Caco-2 (cell line): ENCODE measurements at regions not wholly inside any gene's neighbourhood (a gene's known extent, or its start where the extent isn't known, plus 50 kb on each side); places are given as distances from the start of the nearest gene placed in this dataset.

ENCODE experiments used
- BruUV-seq: library from RNA; stranded (reverse); fragments of 400-500 nt; replicated peaks from 2 replicates; lab custom pipeline; 2021; lab: Mats Ljungman, UMichigan
- CTCF ChIA-PET: fragments of 300-600 bp; sonication (Branson Sonifier 250); formaldehyde crosslinking; loops from one replicate; lab custom pipeline; 2022; ENCODE audit warnings: antibody characterized with exemption; lab: Charles Lee
- POLR2A ChIA-PET: fragments of 300-600 bp; sonication (Branson Sonifier 250); formaldehyde crosslinking; loops from one replicate; lab custom pipeline; 2022; ENCODE audit warnings: antibody characterized with exemption; lab: Charles Lee
- DNase-seq, 2 experiments: peaks; one replicate each; pipeline versions ENCODE4 v3.0.0 to v3.0.0-alpha.2; 2020 to 2022
- H3K27me3 ChIP-seq: replicated peaks from 2 replicates; pipeline ENCODE4 v1.6.0; 2011; ENCODE audit warnings: low read length; ENCODE audit not compliant: control insufficient read depth, insufficient read depth
- H3K36me3 ChIP-seq: 2 replicates; pipeline ENCODE4 v1.5.1; 2011; ENCODE audit warnings: low read length; ENCODE audit not compliant: control insufficient read depth, insufficient read depth
- H3K4me1 ChIP-seq: fragments of 250-450 bp; sonication (Bioruptor Pico); 2 replicates; pipeline ENCODE4 v1.5.1; 2020; ENCODE audit warnings: mild to moderate bottlenecking
- H3K4me3 ChIP-seq: 2 replicates; pipeline ENCODE4 v1.5.1; 2011; ENCODE audit warnings: low read depth, mild to moderate bottlenecking, control low read depth, low read length
- H3K9me3 ChIP-seq: fragments of 250-450 bp; sonication (Bioruptor Pico); 2 replicates; pipeline ENCODE4 v1.5.1; 2020; ENCODE audit warnings: mild to moderate bottlenecking, moderate library complexity
- H3K27ac Mint-ChIP-seq: one replicate; pipeline ENCODE4 v1.8.0; 2022; ENCODE audit warnings: mixed read lengths; ENCODE audit not compliant: unreplicated experiment
- H3K27me3 Mint-ChIP-seq: one replicate; pipeline ENCODE4 v1.8.0; 2022; ENCODE audit warnings: mixed read lengths; ENCODE audit not compliant: insufficient read depth, unreplicated experiment
- H3K36me3 Mint-ChIP-seq: one replicate; pipeline ENCODE4 v1.8.0; 2022; ENCODE audit warnings: mild to moderate bottlenecking, mixed read lengths; ENCODE audit not compliant: insufficient read depth, unreplicated experiment
- H3K4me1 Mint-ChIP-seq: one replicate; pipeline ENCODE4 v1.8.0; 2022; ENCODE audit warnings: low read depth, mixed read lengths; ENCODE audit not compliant: unreplicated experiment
- H3K4me3 Mint-ChIP-seq: one replicate; pipeline ENCODE4 v1.8.0; 2022; ENCODE audit warnings: mild to moderate bottlenecking, moderate library complexity, mixed read lengths; ENCODE audit not compliant: unreplicated experiment
- H3K9me3 Mint-ChIP-seq: one replicate; pipeline ENCODE4 v1.8.0; 2022; ENCODE audit warnings: mixed read lengths; ENCODE audit not compliant: unreplicated experiment
- intact Hi-C: fragments of 100-400 bp; cut with micrococcal nuclease; formaldehyde crosslinking; loops from one replicate; pipeline ENCODE4 v1.10.0; 2022; ENCODE audit not compliant: unreplicated experiment
- TF ChIP-seq, protein P1 (sequence below), 2 experiments: fragments of 200-600 bp in 1 of 2; IDR thresholded peaks; 1 replicate in 1 of 2; 2 replicates in 1 of 2; pipeline versions ENCODE4 v1.5.1 to v1.8.0; 2011 to 2022; ENCODE audit warnings: antibody characterized with exemption in 1 of 2, control low read depth in 1 of 2, inconsistent platforms in 1 of 2, low read depth in 1 of 2, low read length in 1 of 2, mild to moderate bottlenecking in 1 of 2, moderate library complexity in 1 of 2; ENCODE audit not compliant: insufficient read depth in 1 of 2, severe bottlenecking in 1 of 2, unreplicated experiment in 1 of 2

DNA sequence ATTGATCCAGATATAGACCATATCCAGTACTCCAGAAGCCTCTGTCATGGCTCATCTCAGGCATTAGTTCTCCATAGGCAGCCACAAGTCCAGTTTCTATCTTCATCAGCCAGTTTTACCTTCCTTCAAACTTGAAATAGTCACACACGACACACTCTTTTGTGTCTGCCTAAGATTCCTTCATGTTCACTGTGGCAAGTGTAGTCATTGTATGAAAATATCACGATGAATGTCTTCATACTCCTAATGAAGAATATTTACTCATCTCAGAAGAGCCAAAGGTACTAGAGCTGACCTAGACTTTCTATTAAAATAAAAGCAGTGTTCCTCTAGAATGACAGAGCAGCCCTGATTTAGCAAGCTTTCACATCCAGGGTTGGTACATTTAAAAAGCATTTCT lies 230.7 kb downstream of the SNX13 start:
- intact Hi-C loops: loop anchor here (1.0 to 10.0 kb wide), 3 partner anchors 49 to 283 kb away; partner anchors contain the start of gene SNX13
- Histone ChIP-seq H3K4me3 (no peak overlapping the region), H3K36me3 (no peaks in the 10 kb centered on the region), H3K4me1 (no peaks in the 10 kb centered on the region), H3K9me3 (no peaks in the 10 kb centered on the region), H3K27me3 (peaks cover 1% of the 10 kb centered on the region; the same call in 1 of the 2 replicates)
- Mint-ChIP-seq H3K36me3 (no peaks in the 10 kb centered on the region), H3K4me3 (no peak overlapping the region), H3K9me3 (no peaks in the 10 kb centered on the region), H3K27me3 (peaks cover 2% of the 10 kb centered on the region), H3K27ac (no peak overlapping the region), H3K4me1 (no peaks in the 10 kb centered on the region)
- ChIA-PET POLR2A (no interaction called here), CTCF (no interaction called here)
- no peak for DNase-seq
- BruUV-seq: no TSS peak
- TF ChIP-seq, protein P1, sequence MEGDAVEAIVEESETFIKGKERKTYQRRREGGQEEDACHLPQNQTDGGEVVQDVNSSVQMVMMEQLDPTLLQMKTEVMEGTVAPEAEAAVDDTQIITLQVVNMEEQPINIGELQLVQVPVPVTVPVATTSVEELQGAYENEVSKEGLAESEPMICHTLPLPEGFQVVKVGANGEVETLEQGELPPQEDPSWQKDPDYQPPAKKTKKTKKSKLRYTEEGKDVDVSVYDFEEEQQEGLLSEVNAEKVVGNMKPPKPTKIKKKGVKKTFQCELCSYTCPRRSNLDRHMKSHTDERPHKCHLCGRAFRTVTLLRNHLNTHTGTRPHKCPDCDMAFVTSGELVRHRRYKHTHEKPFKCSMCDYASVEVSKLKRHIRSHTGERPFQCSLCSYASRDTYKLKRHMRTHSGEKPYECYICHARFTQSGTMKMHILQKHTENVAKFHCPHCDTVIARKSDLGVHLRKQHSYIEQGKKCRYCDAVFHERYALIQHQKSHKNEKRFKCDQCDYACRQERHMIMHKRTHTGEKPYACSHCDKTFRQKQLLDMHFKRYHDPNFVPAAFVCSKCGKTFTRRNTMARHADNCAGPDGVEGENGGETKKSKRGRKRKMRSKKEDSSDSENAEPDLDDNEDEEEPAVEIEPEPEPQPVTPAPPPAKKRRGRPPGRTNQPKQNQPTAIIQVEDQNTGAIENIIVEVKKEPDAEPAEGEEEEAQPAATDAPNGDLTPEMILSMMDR (IDR thresholded peaks at IDR 0.05; ENCODE audit: insufficient read depth in 1 of 2, low read depth in 1 of 2, low read length in 1 of 2, severe bottlenecking in 1 of 2, unreplicated experiment in 1 of 2): no peak

DNA sequence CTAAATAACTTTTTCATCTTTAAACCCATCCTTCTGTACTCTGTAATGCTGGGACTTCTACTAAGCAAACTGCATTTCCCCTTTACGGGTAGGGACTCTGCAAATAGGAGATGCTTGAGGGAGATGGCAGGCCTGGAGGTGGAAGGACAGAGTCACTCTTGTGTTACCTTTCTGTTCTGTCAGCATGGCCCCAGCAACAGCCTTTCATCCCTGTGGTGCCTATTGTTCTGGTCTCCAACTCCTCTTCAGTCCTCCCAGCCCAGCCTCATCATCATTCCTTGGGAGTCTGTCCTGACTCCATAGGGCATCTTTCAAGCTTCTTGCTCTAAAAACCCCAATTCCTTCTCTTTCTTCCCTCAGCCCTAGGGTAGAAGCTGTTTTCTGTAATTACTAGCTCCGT lies 230.0 kb downstream of the SNX13 start:
- DNase-seq: no peak
- Mint-ChIP-seq H3K4me1 (no peaks in the 10 kb centered on the region), H3K4me3 (no peak overlapping the region), H3K27ac (no peak overlapping the region), H3K27me3 (peaks cover 2% of the 10 kb centered on the region), H3K9me3 (no peaks in the 10 kb centered on the region), H3K36me3 (no peaks in the 10 kb centered on the region)
- BruUV-seq: no TSS peak
- intact Hi-C loops: no loop called here
- ChIA-PET POLR2A (no interaction called here), CTCF (no interaction called here)
- Histone ChIP-seq H3K27me3 (peaks cover 1% of the 10 kb centered on the region; the same call in 1 of the 2 replicates), H3K36me3 (no peaks in the 10 kb centered on the region), H3K4me3 (no peak overlapping the region), H3K4me1 (no peaks in the 10 kb centered on the region), H3K9me3 (no peaks in the 10 kb centered on the region)
- TF ChIP-seq, protein P1 (IDR thresholded peaks at IDR 0.05; ENCODE audit: insufficient read depth in 1 of 2, low read depth in 1 of 2, low read length in 1 of 2, severe bottlenecking in 1 of 2, unreplicated experiment in 1 of 2): no peak

DNA sequence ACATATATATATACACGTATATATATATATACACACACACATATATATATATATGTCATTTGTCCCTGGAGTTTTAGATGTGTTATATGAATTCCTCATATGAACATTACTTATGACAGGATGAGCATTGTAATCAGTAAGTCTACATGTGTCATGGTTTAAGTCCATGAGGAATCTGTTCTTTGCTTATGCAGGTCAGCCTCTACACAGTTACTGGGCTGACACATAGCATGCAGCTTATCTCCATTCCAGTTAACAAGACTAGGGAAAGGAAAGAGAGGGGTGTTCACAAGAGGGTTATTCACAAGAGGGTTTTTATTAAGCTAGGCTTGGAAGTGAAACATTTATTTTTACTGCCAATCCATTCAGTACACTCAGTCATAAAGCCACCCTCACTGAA lies 226.7 kb downstream of the SNX13 start:
- Mint-ChIP-seq H3K27me3 (peaks cover 2% of the 10 kb centered on the region), H3K4me3 (no peak overlapping the region), H3K9me3 (no peaks in the 10 kb centered on the region), H3K27ac (no peak overlapping the region), H3K36me3 (no peaks in the 10 kb centered on the region), H3K4me1 (no peaks in the 10 kb centered on the region)
- H3K4me1 ChIP-seq: no peaks in the 10 kb centered on the region
- no peak overlapping the region for H3K4me3 ChIP-seq
- CTCF ChIA-PET: no interaction called here
- DNase-seq: no peak
- POLR2A ChIA-PET: no interaction called here
- no peaks in the 10 kb centered on the region for H3K36me3 ChIP-seq
- H3K27me3 ChIP-seq: peaks cover 1% of the 10 kb centered on the region; the same call in 1 of the 2 replicates
- no TSS peak for BruUV-seq
- intact Hi-C loops: no loop called here
- TF ChIP-seq, protein P1 (IDR thresholded peaks at IDR 0.05; ENCODE audit: insufficient read depth in 1 of 2, low read depth in 1 of 2, low read length in 1 of 2, severe bottlenecking in 1 of 2, unreplicated experiment in 1 of 2): no peak
- no peaks in the 10 kb centered on the region for H3K9me3 ChIP-seq
